PFSK-1 (cell line): ENCODE measurements at regions not wholly inside any gene's neighbourhood (a gene's known extent, or its start where the extent isn't known, plus 50 kb on each side); places are given as distances from the start of the nearest gene placed in this dataset.

Experiments
- FOXP2 ChIP-seq: optimal IDR thresholded peaks from 2 replicates; pipeline ENCODE3; 2011; ENCODE audit warnings: borderline replicate concordance, control low read depth, inconsistent platforms; ENCODE audit not compliant: insufficient read depth; ENCODE audit errors: extremely low read length, extremely low read depth
- POLR2AphosphoS5 ChIP-seq: IDR thresholded peaks from 2 replicates; pipeline ENCODE4 v1.6.1; 2012; ENCODE audit warnings: low read depth, mild to moderate bottlenecking, control low read depth, low read length, moderate library complexity
- SIN3A ChIP-seq: IDR thresholded peaks from 2 replicates; pipeline ENCODE4 v1.6.1; 2012; ENCODE audit warnings: mild to moderate bottlenecking, low read length, moderate library complexity, borderline replicate concordance; ENCODE audit not compliant: insufficient read depth
- TAF1 ChIP-seq: IDR thresholded peaks from 2 replicates; pipeline ENCODE4 v1.6.1; 2012; ENCODE audit warnings: low read length, control low read depth, borderline replicate concordance; ENCODE audit not compliant: insufficient read depth
- TF ChIP-seq, protein P1 (sequence below), 2 experiments: IDR thresholded peaks; 2 replicates each; pipeline versions ENCODE4 v1.6.1 to v1.8.0; 2011 to 2012; ENCODE audit warnings: low read depth in 2 of 2, low read length in 2 of 2, control low read depth in 1 of 2, inconsistent platforms in 1 of 2, mild to moderate bottlenecking in 1 of 2, moderate library complexity in 1 of 2; ENCODE audit not compliant: insufficient read depth in 1 of 2

DNA sequence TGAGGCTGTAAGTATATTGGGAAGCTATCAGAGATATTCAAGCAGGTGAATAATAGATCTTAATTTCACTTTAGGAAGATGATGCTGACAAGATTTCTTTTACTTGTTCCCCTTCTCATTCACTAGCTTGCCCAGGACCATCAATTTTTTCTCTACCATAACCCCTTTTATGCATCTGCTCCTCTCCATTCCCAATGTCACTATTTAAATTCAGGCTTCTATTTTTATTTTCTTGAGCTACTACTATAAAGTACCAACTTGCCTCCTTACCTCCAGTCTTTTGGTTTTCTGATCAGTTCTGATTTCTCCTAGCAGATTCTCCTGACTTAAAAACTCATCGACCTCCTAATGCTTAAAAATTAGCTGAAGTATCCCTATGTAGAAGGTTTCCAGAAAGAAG is 97.7 kb upstream of the SMIM30 start:
- TF ChIP-seq POLR2AphosphoS5, result no peak
- no peak for TF ChIP-seq SIN3A

DNA sequence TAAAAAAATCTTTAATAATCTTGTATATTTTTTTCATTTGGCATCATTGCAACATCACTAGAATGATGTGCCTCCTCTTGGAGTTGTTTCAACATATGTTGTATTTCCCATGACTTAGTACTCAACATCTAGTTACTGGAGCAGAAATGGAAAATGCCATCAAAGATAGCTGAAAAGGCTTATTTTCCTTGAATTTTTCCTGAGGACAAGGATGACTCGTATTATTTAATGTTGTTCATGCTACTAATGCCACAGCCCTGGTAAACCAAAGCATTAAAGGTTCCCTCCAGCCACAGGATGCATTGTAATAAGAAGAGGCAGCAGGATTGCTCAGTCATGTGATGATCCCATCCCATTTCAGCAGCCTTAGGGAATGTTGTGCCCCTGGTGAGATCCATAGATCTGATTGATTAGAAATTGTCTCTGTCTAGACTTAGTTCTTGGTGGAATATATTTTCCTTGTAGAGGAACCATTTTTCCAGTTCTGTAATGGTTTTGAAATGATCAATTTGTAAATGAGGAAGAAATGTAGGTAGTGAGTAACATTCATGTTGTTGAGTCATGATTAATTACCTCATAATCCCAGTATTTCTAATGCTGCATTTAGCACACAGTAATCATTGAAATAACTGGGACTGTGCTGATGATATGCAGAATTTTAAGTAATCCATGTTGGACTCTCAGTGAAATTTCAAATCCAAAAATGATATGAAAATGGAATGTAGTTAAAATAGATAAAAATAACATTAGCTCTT is 91.3 kb upstream of the SMIM30 start:
- TF ChIP-seq SIN3A, result no peak
- TF ChIP-seq POLR2AphosphoS5, result no peak
- TF ChIP-seq FOXP2, result no peak
- TF ChIP-seq, protein P1, sequence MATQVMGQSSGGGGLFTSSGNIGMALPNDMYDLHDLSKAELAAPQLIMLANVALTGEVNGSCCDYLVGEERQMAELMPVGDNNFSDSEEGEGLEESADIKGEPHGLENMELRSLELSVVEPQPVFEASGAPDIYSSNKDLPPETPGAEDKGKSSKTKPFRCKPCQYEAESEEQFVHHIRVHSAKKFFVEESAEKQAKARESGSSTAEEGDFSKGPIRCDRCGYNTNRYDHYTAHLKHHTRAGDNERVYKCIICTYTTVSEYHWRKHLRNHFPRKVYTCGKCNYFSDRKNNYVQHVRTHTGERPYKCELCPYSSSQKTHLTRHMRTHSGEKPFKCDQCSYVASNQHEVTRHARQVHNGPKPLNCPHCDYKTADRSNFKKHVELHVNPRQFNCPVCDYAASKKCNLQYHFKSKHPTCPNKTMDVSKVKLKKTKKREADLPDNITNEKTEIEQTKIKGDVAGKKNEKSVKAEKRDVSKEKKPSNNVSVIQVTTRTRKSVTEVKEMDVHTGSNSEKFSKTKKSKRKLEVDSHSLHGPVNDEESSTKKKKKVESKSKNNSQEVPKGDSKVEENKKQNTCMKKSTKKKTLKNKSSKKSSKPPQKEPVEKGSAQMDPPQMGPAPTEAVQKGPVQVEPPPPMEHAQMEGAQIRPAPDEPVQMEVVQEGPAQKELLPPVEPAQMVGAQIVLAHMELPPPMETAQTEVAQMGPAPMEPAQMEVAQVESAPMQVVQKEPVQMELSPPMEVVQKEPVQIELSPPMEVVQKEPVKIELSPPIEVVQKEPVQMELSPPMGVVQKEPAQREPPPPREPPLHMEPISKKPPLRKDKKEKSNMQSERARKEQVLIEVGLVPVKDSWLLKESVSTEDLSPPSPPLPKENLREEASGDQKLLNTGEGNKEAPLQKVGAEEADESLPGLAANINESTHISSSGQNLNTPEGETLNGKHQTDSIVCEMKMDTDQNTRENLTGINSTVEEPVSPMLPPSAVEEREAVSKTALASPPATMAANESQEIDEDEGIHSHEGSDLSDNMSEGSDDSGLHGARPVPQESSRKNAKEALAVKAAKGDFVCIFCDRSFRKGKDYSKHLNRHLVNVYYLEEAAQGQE (IDR thresholded peaks at IDR 0.05; ENCODE audit: insufficient read depth in 1 of 2, low read depth in 2 of 2, low read length in 2 of 2), result no peak
- no peak for TF ChIP-seq TAF1

DNA sequence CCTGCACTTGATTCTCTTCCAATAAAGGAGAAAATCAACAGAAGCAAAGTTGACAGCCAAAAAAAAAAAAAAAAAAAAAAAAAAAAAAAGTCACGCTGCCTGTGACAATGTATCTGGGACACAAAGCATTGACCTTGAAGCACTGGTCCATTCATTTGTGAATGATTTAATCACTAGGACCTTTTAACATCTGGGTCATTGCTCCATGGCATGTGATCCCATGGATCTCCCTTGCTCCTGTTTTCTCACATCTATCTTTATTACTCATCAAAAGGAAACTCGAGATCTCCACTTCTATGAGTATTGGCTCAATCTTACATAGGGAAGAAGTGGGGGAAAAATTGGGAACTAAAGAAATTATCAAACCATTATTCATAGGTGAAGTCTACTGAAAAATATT is 89.6 kb upstream of the SMIM30 start:
- TF ChIP-seq POLR2AphosphoS5 (no peak), FOXP2 (no peak), SIN3A (no peak)

DNA sequence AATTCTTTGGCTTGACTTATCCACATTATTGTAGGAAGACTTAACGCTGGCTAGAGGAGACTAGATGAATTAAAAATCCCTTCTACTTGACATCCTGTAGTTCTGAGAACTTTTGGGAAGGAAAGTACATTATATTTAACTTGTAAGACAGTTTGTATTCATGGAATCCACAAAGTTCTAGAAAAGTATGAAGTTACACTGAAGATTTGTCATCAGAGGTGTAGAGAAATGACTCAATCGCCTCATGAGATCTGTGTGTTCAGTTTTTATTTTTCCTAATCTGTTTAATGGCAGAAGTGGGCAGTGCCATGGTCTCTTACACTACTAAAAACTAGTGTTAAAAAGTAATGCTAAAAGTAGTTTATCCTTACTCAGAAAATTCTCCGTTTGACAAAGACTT is 89.1 kb upstream of the SMIM30 start:
- no peak for TF ChIP-seq FOXP2
- no peak for TF ChIP-seq TAF1
- no peak for TF ChIP-seq POLR2AphosphoS5
- TF ChIP-seq, protein P1 (IDR thresholded peaks at IDR 0.05; ENCODE audit: insufficient read depth in 1 of 2, low read depth in 2 of 2, low read length in 2 of 2), result no peak
- no peak for TF ChIP-seq SIN3A

DNA sequence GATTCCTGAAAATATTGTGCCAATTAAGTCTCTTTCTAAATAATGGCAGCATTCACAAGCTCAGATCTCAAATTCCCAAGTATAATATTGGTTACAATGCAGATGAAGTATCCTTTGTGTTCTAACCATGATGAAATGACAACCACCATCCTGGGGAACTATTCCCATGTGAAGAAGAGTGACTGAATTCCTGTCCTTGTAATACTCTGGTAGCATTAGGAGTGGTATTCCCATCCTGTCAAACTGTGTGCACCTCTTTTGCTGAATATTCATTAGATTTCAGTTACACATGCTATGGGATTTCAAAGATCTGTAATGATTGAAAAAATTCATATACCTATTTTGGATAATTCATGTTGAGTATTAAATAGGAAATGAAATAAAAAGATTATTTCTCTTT is 86.1 kb upstream of the SMIM30 start:
- no peak for TF ChIP-seq FOXP2

DNA sequence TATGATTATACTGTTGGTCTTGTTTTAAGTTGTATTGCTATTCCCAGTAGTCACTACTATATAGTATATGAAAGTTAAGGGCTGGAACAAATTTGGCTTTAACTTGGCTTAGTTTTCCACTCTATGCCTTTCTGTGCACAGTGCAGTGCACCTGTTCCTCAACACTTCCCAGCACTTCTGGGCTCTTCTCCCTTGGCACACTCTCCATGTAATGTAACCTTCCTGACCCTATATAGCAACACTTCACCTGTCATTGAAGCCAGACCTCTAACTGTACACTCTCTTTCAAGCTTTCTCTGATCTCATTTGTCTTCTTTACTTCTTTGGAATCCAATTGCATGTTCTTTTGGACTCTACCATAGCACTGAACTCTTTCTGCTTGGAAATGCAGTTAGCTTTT is 83.9 kb upstream of the SMIM30 start:
- TF ChIP-seq POLR2AphosphoS5, result no peak
- TF ChIP-seq, protein P1 (IDR thresholded peaks at IDR 0.05; ENCODE audit: insufficient read depth in 1 of 2, low read depth in 2 of 2, low read length in 2 of 2), result no peak
- TF ChIP-seq TAF1, result no peak
- no peak for TF ChIP-seq SIN3A
- TF ChIP-seq FOXP2, result no peak
